AG08396 (cell line): ENCODE measurements at regions not wholly inside any gene's neighbourhood (a gene's known extent, or its start where the extent isn't known, plus 50 kb on each side); places are given as distances from the start of the nearest gene placed in this dataset.
"Not testable (repeated sequence)": the region's sequence is repeated elsewhere in the genome, so short reads cannot be mapped to it uniquely, and the experiment has no call there.

Source experiments
- DNase-seq: peaks from one replicate; pipeline ENCODE4 v3.0.0; 2012; ENCODE audit warnings: low spot score, mixed read lengths

DNA sequence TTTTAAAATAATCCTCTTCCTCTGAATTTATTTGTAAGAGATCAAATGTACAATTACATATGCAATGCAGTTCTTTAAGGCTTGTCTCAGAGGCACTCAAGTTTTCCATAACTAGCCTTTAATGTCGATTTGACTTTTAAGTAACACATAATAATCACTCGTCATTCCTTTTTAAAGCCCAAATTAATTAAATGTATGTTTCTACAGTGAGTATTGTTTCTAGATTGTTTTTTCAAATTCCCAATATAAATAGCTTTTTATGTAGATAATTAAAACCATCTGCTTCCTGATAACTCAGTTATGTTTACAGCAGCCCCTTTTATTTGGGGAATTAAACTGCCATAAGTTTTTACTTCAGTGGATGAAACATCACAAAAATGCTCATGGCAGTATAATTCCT is 185.1 kb downstream of the ETNK1 start:
- DNase-seq = no peak

DNA sequence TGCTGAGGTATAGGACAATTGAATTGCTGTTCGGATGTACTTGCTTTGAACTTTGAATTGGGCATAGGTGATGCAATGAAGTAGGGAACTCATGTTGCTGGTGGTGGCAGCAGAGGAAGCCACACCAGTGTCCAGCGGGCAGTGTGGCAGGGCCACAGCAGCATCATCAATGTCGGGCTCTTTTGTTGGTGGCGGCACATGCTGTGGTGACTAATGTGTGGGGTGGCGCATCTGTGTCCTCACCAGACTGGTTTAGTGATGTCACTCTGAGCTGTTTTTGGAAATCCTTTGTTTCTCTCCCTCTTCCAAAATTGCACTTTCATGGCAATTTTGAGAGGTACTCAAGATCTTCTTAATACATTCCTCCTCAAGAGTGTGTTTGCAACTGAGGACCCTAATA is 187.6 kb downstream of the ETNK1 start:
- no peak for DNase-seq

DNA sequence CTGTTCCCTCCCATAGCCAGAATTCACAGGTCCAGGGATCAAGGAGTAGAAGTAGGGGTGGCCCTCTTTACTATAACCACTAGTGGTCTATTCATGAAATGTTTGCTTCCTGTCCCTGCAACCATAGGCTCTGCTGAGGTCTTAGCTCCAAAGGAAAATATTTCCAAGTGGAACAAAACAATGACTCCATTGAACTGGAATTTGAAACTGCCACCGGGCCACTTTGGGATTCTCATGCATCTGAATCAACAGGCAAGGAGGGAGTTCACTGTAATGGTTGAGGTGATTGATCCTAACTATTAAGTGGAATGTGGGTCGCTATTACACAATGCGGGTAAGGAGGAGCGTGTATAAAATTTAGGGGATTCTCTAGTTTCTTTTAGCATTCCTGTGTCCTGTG is 197.0 kb downstream of the ETNK1 start:
- no peak for DNase-seq

DNA sequence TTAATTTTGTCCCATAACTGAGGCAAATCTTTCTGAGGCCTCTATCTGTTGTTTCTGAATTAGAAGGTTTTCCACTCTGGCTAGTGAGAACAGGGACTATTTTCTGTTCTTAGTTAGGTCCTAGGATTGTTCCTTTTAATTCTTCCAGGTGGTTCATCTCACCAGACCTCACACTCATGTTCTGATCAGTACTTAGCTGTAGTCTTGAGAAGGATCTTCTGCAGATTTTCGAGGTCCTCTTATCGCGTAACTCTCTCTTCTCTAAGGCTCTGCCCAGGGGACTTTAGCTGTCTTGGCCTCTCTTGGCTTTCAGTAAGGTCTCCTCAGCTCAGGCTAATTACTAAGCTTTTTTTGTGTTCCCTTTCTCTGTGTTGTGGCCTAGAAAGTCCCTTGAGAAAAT is 201.1 kb downstream of the ETNK1 start:
- DNase-seq = no peak

DNA sequence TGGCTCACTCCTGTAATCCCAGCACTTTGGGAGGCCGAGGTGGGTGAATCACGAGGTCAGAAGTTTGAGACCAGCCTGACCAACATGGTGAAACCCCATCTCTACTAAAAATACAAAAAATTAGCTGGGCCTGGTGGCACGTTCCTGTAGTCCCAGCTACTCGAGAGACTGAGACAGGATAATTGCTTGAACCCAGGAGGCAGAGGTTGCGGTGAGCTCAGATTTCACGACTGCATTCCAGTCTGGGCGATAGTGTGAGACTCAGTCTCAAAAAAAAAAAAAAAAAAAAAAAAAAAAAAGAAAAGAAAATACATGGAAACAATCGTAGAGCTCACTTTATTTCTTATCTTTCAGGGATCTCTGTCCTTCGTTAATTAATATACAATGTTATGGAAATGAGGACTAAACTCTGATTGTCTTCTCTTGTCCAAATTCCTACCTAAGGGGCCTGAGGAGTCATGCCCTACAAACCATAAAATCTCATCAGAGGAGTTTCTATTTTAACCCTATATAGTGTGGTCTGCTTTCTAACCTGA is 201.5 kb downstream of the ETNK1 start:
- not testable (repeated sequence) for DNase-seq

DNA sequence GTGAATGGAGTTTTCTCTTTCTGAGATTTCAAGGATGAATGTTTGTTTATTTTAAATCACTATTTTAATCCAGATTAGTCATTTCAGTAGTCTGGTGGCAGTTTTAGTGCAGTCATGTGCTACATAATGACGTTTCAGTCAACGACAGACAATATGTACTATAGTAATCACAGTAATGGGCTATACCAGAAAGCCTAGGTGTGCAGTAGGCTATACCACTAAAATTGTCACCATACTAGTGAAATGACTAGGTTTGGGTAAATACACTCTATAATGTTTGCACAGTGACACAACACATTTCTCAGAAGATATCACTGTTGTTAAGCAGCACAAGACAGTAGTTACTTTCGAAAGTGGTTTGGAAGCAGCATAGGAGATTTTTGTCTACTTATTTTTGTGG is 203.1 kb downstream of the ETNK1 start:
- DNase-seq = no peak

DNA sequence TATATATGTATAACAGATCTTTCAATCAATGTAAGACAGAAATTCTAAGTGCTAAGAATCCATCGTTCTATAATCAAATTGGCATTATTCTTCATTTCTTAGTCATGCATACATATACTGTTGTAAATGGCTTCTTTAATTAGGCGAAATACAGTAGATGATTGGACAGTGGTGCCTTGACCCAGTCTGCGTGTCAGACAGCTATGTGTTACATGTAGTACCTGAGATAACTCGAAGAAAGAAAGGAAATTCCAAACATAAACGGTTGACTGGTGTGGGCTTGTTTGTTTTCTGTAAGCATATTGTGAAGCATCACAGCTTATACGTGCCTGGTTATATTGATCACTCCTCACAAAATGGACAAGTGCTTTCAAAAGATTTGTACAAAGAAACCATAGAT is 210.5 kb downstream of the ETNK1 start:
- DNase-seq = no peak

DNA sequence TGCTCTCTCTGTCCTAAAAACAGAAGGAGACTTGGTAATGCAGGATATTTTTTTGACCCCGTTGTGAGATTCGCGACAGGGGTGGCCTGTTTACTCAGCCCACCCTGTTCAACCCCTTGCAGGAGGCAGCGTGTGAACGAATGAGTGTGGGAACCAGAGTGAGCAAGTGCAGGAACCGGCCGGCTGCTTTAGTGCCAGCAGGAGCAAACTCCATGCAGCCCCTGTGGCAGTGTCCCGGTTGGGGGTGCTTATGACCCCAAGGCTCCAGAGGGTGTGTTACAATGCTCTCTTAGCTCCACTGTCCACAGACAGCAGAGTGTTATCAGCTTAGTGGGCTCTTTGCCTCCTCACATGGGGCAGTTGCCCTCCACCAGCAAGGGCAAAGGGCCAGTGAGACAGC is 225.2 kb downstream of the ETNK1 start:
- DNase-seq = no peak

DNA sequence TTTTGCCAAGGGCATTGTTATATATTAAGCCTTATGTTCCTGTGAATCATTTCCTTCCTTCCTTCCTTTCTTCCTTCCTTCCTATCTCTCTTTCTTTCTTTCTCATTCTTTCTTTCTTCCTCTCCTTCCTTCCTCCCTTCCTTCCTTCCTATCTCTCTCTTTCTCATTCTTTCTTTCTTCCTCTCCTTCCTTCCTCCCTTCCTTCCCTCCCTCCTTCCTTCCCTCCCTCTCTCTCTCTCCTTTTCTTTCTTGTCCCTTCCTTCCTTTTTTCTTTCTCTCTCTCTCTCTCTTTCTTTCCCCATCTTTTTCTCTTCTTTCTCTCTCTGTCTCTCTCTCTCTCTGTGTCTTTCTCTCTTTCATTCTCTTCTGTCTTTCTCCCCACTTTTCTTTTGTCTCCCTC is 226.6 kb downstream of the ETNK1 start:
- no peak for DNase-seq

DNA sequence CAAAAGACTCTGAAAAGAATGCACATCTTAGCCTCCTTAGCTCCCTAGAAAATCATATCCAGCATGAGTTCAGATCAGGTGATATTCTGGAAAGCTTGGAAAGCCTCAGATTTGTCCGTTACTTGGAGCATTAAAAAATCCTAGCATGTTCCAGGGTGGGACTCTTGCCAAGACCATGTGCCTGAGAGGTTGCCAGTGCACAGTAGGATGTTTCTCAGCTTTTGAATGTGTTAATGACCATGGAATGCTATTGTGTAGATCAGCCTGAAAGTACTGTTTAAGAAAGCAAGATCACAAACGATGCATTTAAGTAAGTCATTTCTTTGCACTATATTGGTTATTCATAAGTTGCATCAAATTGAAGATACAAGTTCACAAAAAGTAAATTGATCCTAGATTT is 230.5 kb downstream of the ETNK1 start:
- no peak for DNase-seq

DNA sequence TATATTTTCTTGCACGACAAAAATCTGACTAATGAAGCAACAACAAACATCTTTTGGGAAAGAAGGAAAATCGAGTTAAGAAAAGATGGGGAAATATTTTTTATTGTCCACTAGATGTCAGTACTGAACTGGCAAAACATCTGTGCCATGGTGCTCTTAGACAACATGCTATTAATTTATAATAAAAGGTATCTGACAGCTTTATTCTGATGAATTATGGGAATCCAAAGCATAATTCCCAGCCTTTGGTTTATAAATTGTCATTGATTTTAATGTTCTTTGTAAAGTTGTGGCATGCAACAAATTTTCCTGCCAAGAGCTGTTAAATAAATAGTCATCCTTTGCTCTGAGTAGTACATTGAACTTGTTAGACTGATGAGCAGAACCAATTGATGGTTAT is 231.2 kb downstream of the ETNK1 start:
- DNase-seq = peak; percentile 41

DNA sequence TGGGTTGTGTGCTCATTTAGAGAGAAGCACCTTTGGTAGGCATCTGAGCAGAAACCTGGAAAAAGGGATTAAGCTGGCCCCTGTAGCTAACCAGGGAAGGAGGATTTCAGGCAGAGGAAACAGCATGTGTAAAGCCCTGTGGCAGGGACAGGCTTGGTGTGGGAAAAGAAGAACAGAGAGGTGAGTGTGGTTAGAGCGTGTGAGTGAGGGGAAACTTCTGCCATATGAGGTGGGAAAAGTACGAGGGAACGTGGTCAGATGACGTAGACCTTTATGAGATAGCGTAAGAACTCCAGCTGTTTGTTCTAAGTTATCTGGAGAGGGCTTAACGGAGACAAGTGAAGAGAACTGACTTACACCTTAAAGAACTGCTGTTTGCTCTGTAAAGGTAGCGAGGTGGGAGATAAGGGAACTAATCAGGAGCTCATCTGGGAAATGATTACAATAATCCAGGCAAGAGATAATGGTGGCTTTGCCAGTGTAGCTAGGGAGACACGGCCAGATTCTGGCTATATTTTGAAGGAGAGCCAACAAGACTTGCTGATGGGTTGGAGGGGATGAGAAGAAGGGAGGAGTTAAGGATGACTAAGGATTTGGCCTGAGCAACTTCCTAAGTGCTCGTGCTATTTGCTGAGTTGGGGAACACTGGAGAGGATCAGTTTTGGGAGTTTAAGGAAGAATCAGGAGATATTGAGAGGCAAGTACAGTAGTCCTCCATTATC is 234.0 kb downstream of the ETNK1 start:
- peak; percentile 11 for DNase-seq

DNA sequence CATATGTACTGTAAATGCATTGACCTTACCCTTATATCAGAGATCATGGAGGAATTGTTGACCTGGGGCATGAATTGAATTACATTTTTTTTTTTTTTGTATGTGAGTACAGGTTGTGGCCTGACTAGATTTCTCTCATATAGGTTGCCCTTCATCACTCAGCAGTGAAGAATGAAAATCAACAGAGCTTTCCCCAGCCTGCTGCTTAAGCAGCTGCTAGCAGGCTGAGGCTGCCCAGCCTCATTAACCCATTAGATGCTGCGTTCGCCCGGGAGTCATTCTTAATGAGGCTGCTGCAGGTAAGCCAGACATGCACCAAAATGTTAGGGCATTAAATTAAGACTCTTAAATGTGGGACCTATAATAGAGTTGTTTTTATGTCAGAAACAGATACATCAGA is 236.0 kb downstream of the ETNK1 start:
- DNase-seq = no peak

DNA sequence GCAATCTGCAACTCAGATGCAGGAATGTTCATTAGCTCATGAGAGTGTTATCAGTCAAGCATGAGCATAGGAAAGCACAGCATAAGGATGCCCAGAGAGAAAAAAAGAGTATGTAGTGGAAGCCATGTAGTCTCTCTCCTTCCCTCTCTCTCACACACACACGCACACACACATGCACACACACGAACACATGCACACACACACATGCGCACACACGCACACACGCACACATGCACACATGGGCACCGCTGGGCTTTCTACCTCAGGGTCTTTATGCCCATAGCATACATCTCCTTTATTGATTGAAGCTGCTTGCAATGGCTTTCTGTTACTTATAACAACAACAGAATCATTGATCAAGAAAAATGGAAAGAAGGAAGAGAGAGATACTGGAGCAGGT is 240.9 kb downstream of the ETNK1 start:
- no peak for DNase-seq

DNA sequence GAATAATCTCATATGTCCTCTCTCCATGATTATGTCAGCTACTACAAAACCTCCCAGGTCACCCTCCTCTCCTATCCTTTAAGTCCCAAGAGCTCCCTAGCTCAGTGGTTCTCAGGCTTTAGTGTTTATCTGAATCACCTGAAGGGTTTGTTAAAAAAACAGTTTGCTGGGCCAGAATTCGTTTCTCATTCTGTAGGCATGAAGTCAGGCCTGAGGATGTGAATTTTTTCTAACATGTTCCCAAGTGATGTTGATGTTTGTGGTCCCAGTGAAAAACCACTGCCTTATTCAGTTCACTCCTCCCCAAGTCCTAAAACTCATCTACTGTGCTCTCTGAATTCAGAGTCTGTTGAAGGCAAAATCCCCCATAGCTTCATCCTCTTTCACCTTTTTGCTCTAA is 241.4 kb downstream of the ETNK1 start:
- no peak for DNase-seq

DNA sequence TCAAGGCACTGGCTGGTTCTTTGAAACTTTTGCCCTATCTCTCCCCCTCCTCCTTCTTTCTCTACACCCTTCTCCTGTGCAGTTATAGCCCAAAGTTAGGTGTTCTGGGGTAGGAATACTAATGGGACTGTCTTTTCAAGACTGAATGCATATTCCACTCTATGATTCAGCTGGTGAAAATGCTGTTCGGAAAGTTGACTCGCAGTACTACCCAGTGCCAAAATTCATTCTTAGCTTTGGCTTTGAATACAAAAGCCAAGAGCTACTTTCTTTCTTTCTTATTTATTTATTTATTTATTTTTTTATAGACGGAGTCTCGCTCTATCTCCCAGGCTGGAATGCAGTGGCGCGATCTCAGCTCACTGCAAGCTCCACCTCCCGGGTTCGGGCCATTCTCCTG is 249.2 kb downstream of the ETNK1 start:
- no peak for DNase-seq

DNA sequence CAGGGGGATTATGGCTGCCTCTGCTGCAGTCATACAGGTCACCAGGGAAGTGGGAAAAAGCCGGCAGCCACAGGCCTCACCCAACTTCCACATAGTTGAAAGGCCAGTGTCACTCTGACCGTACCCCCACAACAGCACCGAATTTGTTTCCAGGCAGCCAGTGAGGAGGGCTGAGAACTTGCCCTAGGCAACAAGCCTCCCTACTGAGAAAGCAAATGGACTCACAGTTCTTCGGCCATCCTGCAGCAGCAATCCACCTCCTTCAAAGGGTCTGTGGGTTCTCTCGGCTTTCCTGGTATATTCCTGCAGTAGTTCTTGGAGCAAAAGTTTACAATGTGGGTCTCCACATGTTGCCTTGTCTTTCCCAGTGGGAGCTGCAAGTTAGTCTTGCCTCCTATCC is 251.3 kb downstream of the ETNK1 start:
- no peak for DNase-seq

DNA sequence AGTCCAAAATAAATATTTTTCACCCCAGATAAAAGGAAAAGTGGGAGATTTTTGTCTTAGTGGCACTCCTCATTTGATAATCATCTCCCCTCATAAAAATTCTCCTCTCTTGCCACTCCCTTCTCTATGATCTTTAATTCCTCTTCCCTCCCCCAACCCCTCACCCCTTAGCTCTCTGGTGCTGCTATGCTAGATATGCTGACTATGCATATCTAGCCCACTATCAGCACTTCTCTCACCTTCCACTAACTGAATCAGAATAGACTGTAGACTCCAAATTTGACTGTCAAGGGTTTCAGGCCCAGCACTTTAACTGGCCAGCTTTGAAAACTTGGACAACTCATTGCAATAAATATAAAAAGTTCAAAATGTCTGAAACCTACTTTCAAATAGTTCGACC is 254.2 kb downstream of the ETNK1 start:
- no peak for DNase-seq

DNA sequence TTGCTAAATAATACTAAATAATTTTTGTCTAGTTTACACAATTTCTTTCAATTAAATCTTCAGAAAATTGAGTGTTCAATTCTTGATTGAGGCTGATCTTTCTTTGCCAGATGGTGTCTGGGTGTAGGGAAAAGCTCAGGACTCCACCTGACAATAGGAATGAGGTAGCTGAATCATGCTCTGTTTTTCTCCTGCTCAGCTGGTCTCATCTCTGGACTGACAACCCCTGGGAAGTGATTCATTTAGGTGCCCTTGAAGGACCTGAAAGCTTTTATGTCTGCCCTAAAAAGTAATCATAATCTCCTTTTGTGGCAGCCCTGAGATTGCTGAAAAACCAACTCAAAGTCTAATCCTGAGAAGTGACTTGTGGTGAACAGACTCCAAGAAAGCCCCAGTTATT is 255.4 kb downstream of the ETNK1 start:
- DNase-seq = no peak

DNA sequence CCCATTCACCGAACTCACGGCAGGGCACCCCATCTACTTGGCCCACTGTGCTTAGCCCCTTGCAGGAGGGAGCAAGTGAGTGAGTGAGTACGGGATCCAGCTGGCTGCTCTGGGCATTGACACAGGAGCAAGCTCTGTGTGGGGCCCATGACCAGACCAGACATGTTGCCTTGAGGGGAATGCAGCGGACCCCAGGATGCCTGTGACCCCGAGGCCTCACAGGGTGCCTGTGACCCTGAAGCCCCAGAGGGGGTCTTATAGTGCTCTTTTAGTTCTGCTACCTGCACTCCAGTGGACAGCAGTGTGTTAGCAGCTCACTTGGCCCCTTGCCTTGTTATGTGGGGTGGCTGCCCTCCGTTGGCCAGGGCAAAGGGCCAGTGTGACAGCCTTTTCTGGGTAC is 255.8 kb downstream of the ETNK1 start:
- no peak for DNase-seq

DNA sequence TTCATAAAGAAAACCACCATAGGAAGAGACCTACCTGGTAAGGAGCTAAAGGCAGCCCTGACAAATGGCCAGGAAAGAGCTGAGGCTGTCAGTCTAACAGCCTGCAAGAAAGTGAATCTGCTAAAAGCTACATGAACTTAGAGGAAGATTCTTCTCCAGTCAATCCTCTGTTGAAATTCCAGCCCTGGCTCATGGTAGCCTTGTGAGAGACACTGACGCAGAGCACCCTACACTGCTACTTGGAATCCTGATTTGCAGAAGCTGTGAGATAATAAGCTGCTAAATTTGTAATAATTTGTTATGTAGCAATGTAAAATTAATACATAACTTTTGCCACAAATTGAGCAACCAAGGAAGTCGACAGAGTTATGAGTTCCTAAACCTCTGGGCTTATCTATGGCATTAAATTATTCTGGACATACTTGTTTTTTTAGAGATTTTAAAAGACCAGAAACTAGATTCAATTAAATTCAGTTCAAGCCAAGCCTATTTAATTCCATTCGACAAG is 257.0 kb downstream of the ETNK1 start:
- DNase-seq = no peak

DNA sequence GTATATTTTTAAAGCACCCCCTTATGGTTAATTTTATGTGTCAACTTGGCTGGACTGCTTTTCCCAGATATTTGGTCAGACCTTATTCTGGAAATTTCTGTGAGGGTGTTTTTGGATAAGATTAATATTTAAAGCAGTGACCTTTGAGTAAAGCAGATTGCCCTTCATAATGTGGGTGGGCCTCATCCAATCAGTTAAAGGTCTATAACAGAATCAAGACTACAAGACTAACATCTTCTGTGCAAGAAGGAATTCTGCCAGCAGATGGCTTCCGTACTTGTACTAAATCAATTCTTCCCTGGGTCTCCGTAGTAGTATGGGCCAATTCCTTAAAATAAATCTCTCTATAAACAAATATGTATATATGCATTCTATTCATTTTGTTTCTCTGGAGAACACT is 257.6 kb downstream of the ETNK1 start:
- no peak for DNase-seq

DNA sequence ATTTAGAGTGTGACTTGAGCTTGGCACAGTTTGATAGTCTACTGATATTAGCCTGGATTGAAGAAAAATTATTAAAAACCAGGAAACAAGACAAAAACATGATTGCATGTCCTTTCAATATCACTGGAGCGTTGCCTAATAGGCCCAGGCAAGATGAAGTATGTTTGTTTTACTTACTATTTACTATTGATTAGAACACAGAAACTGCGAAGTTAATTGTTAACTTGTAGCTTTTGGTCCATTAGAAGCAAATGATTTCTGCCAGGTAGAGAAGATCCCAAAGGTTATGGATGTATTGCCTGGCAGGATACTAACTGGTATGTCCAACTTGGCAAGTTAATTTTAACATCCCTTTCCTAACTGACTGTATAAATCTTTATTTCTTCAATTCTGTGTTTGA is 268.9 kb downstream of the ETNK1 start:
- DNase-seq = no peak

DNA sequence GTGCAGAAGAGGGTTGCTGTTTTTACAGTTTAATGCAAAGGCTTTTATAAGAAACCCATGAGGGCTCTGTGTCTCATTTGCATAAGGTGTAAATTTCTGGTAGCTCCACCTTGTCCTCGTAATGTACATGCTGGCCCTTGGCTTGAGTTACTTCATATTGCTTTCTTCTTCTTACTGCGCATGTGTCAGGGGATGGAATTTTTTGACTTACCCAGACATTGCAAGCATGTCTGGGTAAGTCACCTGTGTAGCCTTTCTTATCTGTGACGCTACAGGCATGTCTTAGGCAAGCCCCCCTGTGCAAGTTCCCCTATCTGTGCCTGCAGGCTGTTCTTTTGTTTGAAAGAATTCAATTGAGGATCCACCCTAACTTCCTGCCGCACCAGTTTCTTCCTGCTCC is 274.2 kb downstream of the ETNK1 start:
- DNase-seq = no peak
